K562 (cell line): ENCODE measurements at regions not wholly inside any gene's neighbourhood (a gene's known extent, or its start where the extent isn't known, plus 50 kb on each side); places are given as distances from the start of the nearest gene placed in this dataset.

Experiments
- ATAC-seq: fragments of 200-7000 bp; cut with Tn5 transposase; 3 replicates; pipeline ENCODE4 v1.9.1; 2020; ENCODE audit warnings: moderate library complexity
- BruUV-seq: library from RNA; stranded (reverse); fragments of 400-500 nt; replicated peaks from 2 replicates; lab custom pipeline; 2021; lab: Mats Ljungman, UMichigan
- CTCF ChIA-PET: fragments of 300-600 bp; formaldehyde crosslinking; extraction: SDS; loops from one replicate; lab custom pipeline; 2021; ENCODE audit warnings: low intra/inter-chr PET ratio; lab: Yijun Ruan, JAX
- POLR2A ChIA-PET: fragments of 300-600, 350-650 bp; sonication (Branson Sonifier 250); formaldehyde crosslinking; extraction: SDS; loops from one replicate; lab custom pipeline; 2021; ENCODE audit warnings: antibody characterized with exemption, inconsistent platforms; lab: Yijun Ruan, JAX
- DNase-seq, 4 experiments: peaks; one replicate each; pipeline versions ENCODE4 v3.0.0 to v3.0.0-alpha.2; 2011 to 2018; ENCODE audit warnings: low spot score in 3 of 4, mixed read lengths in 3 of 4; ENCODE audit errors: extremely low read depth in 1 of 4
- FAIRE-seq: peaks from 2 replicates; lab custom pipeline; 2011; peaks lifted over from hg19 to GRCh38; lab: Jason Lieb, UNC
- H2AFZ ChIP-seq: 2 replicates; pipeline ENCODE4 v1.6.0; 2011; ENCODE audit warnings: low read depth, low read length, control low read depth, inconsistent platforms
- H3K27ac ChIP-seq: fragments of 200-600 bp; 3 replicates; pipeline ENCODE4 v1.8.0; 2011; ENCODE audit warnings: low read depth, mild to moderate bottlenecking, control low read depth, inconsistent platforms, low read length, moderate library complexity, mixed read lengths; ENCODE audit errors: extremely low read depth
- H3K27me3 ChIP-seq, 2 experiments: fragments of 300-600 bp in 1 of 2; 2 replicates in 1 of 2; 3 replicates in 1 of 2; pipeline versions ENCODE4 v1.6.0 to v1.8.0; 2011; ENCODE audit warnings: inconsistent platforms in 2 of 2, low read length in 2 of 2, mild to moderate bottlenecking in 1 of 2, mixed read lengths in 1 of 2, moderate library complexity in 1 of 2; ENCODE audit not compliant: control insufficient read depth in 2 of 2, insufficient read depth in 2 of 2
- H3K36me3 ChIP-seq: fragments of 300-600 bp; 3 replicates; pipeline ENCODE4 v1.8.0; 2011; ENCODE audit warnings: mild to moderate bottlenecking, low read length, inconsistent platforms; ENCODE audit not compliant: control insufficient read depth, insufficient read depth
- H3K4me1 ChIP-seq, 2 experiments: fragments of 200-600 bp in 1 of 2; replicated peaks in 1 of 2; 2 replicates in 1 of 2; 3 replicates in 1 of 2; pipeline versions ENCODE4 v1.5.1 to v1.8.0; 2011; ENCODE audit warnings: inconsistent platforms in 2 of 2, low read length in 2 of 2, mild to moderate bottlenecking in 1 of 2, mixed read lengths in 1 of 2, moderate library complexity in 1 of 2; ENCODE audit not compliant: control insufficient read depth in 2 of 2, insufficient read depth in 2 of 2
- H3K4me2 ChIP-seq: 2 replicates; pipeline ENCODE4 v1.6.1; 2011; ENCODE audit warnings: low read length, control low read depth, inconsistent platforms, mixed read lengths; ENCODE audit not compliant: insufficient read depth
- H3K4me3 ChIP-seq: fragments of 200-600 bp; sonication (generic), shearing (Covaris generic); 2 replicates; pipeline ENCODE4 v1.5.1; 2016; ENCODE audit warnings: control low read depth, inconsistent platforms
- H3K79me2 ChIP-seq: fragments of 200-600 bp; 3 replicates; pipeline ENCODE4 v1.8.0; 2011; ENCODE audit warnings: low read length, inconsistent platforms; ENCODE audit not compliant: control insufficient read depth, insufficient read depth
- H3K9ac ChIP-seq, 2 experiments: 2 replicates each; pipeline versions ENCODE4 v1.6.0 to v1.6.1; 2011; ENCODE audit warnings: low read depth in 2 of 2, low read length in 2 of 2, control low read depth in 1 of 2, inconsistent platforms in 1 of 2, mild to moderate bottlenecking in 1 of 2, mixed read lengths in 1 of 2; ENCODE audit not compliant: insufficient read depth in 1 of 2
- H3K9me1 ChIP-seq: one replicate; pipeline ENCODE4 v1.6.0; 2011; ENCODE audit warnings: inconsistent platforms, mild to moderate bottlenecking, low read length, moderate library complexity; ENCODE audit not compliant: control insufficient read depth, insufficient read depth
- H3K9me3 ChIP-seq: replicated peaks from 2 replicates; pipeline ENCODE4 v1.5.1; 2011; ENCODE audit warnings: low read depth, low read length, inconsistent platforms; ENCODE audit not compliant: control insufficient read depth, insufficient read depth
- H4K20me1 ChIP-seq: replicated peaks from 2 replicates; pipeline ENCODE4 v1.6.1; 2011; ENCODE audit warnings: low read length, inconsistent platforms, mixed read lengths; ENCODE audit not compliant: control insufficient read depth, insufficient read depth
- EHMT2 ChIP-seq: fragments of 450-650 bp; IDR thresholded peaks from 2 replicates; pipeline ENCODE4 v1.6.1; 2018; ENCODE audit warnings: antibody characterized with exemption
- KAT7 ChIP-seq: sonication (generic); formaldehyde crosslinking; IDR thresholded peaks from 2 replicates; pipeline ENCODE4 v1.8.0; 2022; ENCODE audit warnings: missing genetic modification reagents, mild to moderate bottlenecking, borderline replicate concordance
- MED1 ChIP-seq: sonication (generic); formaldehyde crosslinking; IDR thresholded peaks from 2 replicates; pipeline ENCODE4 v1.8.1; 2023; ENCODE audit warnings: missing genetic modification reagents, borderline replicate concordance
- MXI1 ChIP-seq: IDR thresholded peaks from 2 replicates; pipeline ENCODE4 v1.6.1; 2011; ENCODE audit warnings: low read depth, mild to moderate bottlenecking, improper control_type of control experiment, low read length
- NR2C2 ChIP-seq, 2 experiments: fragments of 200-800 bp in 1 of 2; sonication (Bioruptor generic) in 1 of 2; sonication (generic) in 1 of 2; formaldehyde crosslinking in 1 of 2; IDR thresholded peaks; 2 replicates each; pipeline versions ENCODE4 v1.6.1 to v1.8.0; 2016 to 2022; ENCODE audit warnings: mild to moderate bottlenecking in 1 of 2, missing compliant biosample characterization in 1 of 2, missing genetic modification characterization in 1 of 2, missing genetic modification reagents in 1 of 2
- POU5F1 ChIP-seq: fragments of 150-350 bp; IDR thresholded peaks from 2 replicates; pipeline ENCODE4 v1.6.1; 2014; ENCODE audit warnings: borderline replicate concordance, low read length, low read depth, mild to moderate bottlenecking; ENCODE audit not compliant: partially characterized antibody
- PTBP1 ChIP-seq: fragments of 200-400 bp; formaldehyde crosslinking; IDR thresholded peaks from 2 replicates; pipeline ENCODE4 v1.6.1; 2017; ENCODE audit warnings: low read depth, low read length
- SREBF2 ChIP-seq: sonication (generic); formaldehyde crosslinking; IDR thresholded peaks from 2 replicates; pipeline ENCODE4 v1.4.0; 2020; ENCODE audit warnings: mild to moderate bottlenecking, missing genetic modification reagents
- ZBTB17 ChIP-seq: fragments of 450-650 bp; formaldehyde crosslinking; IDR thresholded peaks from 2 replicates; pipeline ENCODE4 v1.4.0; 2020; ENCODE audit warnings: mild to moderate bottlenecking
- WGBS: fragments of 100-300 bp; shearing (Covaris generic); methylation state at CpG from one replicate; pipeline ENCODE4 v1.1.6; 2016; ENCODE audit warnings: low coverage, mixed read lengths; ENCODE audit not compliant: insufficient coverage; ENCODE audit errors: missing lambda C conversion rate; 5-methylcytosine and 5-hydroxymethylcytosine counted together
- in situ Hi-C: fragments of 300-500 bp; cut with MboI; formaldehyde crosslinking; loops from 4 replicates; pipeline ENCODE4 v1.15.0; 2018; ENCODE audit warnings: inconsistent platforms, mixed read lengths
- intact Hi-C: fragments of 100-400 bp; cut with micrococcal nuclease; formaldehyde crosslinking; loops from 2 replicates; pipeline ENCODE4 v1.14.2; 2022
- TF ChIP-seq, protein P1 (sequence below): sonication (generic); formaldehyde crosslinking; IDR thresholded peaks from 2 replicates; pipeline ENCODE4 v1.8.1; 2023; ENCODE audit warnings: mild to moderate bottlenecking, missing genetic modification reagents
- TF ChIP-seq, protein P2 (sequence below): fragments of 450-650 bp; IDR thresholded peaks from 2 replicates; pipeline ENCODE4 v1.6.1; 2014; ENCODE audit warnings: low read depth, mild to moderate bottlenecking, moderate library complexity, borderline replicate concordance
- TF ChIP-seq, protein P3 (sequence below): fragments of 200-800 bp; sonication (Bioruptor generic); IDR thresholded peaks from 2 replicates; pipeline ENCODE4 v1.6.1; 2016; ENCODE audit warnings: missing genetic modification characterization, missing compliant biosample characterization

DNA sequence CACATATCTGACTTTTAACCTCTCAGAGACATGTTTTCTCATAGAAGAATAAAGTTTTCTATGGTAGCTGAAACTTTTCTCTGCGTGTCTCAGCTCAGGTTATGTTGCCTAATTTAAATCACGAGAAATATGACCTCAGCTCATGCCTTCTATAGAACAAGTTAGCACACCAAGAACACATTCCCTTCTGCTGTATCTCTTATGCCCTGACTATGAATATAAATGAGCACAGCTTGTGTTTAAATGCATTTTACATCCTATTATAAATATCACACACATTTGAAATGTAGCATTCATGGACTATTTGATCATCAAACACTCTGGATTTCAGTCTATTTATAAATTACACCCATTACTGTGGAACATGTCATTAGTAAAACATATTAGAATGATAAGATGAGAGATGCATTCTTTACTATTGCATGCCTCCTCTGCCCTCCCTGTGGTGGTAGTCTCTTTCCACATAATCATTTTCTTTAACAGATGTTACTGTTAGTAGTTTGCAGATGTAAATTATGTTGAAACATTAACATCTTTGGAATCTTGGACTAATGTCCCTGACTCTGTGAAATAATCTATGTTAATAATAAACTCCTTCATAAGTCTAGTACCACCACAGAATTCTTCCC, 2044.9 kb upstream of the PCDH20 start:
- no peaks in the 10 kb centered on the region for H3K9me1 ChIP-seq
- POLR2A ChIA-PET: no interaction called here
- no peak for DNase-seq
- no peaks in the 10 kb centered on the region for H3K4me1 ChIP-seq
- no peak overlapping the region for H3K9ac ChIP-seq
- no peak for ATAC-seq
- H3K9me3 ChIP-seq: no peaks in the 10 kb centered on the region
- WGBS: 0% methylated on average over 2 of the region's 2 CpGs
- H3K36me3 ChIP-seq: no peaks in the 10 kb centered on the region
- FAIRE-seq: no peak
- H3K27me3 ChIP-seq: no peaks in the 10 kb centered on the region
- no peaks in the 10 kb centered on the region for H3K79me2 ChIP-seq
- intact Hi-C loops (no loop called here), in situ Hi-C loops (no loop called here)
- CTCF ChIA-PET: no interaction called here
- no peak overlapping the region for H3K4me2 ChIP-seq
- H3K27ac ChIP-seq: no peak overlapping the region
- no peak overlapping the region for H2AFZ ChIP-seq
- BruUV-seq: no TSS peak
- no peak overlapping the region for H3K4me3 ChIP-seq
- no peaks in the 10 kb centered on the region for H4K20me1 ChIP-seq
- TF ChIP-seq, protein P1, sequence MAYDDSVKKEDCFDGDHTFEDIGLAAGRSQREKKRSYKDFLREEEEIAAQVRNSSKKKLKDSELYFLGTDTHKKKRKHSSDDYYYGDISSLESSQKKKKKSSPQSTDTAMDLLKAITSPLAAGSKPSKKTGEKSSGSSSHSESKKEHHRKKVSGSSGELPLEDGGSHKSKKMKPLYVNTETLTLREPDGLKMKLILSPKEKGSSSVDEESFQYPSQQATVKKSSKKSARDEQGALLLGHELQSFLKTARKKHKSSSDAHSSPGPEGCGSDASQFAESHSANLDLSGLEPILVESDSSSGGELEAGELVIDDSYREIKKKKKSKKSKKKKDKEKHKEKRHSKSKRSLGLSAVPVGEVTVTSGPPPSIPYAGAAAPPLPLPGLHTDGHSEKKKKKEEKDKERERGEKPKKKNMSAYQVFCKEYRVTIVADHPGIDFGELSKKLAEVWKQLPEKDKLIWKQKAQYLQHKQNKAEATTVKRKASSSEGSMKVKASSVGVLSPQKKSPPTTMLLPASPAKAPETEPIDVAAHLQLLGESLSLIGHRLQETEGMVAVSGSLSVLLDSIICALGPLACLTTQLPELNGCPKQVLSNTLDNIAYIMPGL (CRISPR knock-in tag): no peak
- TF ChIP-seq NR2C2 (CRISPR knock-in tag; IDR thresholded peaks at IDR 0.05): no peak
- no peak for TF ChIP-seq NR2C2 (tag; IDR thresholded peaks at IDR 0.05)
- TF ChIP-seq MXI1: no peak
- no peak for TF ChIP-seq KAT7 (CRISPR knock-in tag)
- no peak for TF ChIP-seq SREBF2
- no peak for TF ChIP-seq ZBTB17 (CRISPR knock-in tag)
- no peak for TF ChIP-seq MED1 (CRISPR knock-in tag)
- no peak for TF ChIP-seq EHMT2
- no peak for TF ChIP-seq POU5F1
- TF ChIP-seq, protein P2, sequence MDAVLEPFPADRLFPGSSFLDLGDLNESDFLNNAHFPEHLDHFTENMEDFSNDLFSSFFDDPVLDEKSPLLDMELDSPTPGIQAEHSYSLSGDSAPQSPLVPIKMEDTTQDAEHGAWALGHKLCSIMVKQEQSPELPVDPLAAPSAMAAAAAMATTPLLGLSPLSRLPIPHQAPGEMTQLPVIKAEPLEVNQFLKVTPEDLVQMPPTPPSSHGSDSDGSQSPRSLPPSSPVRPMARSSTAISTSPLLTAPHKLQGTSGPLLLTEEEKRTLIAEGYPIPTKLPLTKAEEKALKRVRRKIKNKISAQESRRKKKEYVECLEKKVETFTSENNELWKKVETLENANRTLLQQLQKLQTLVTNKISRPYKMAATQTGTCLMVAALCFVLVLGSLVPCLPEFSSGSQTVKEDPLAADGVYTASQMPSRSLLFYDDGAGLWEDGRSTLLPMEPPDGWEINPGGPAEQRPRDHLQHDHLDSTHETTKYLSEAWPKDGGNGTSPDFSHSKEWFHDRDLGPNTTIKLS: no peak
- TF ChIP-seq, protein P3, sequence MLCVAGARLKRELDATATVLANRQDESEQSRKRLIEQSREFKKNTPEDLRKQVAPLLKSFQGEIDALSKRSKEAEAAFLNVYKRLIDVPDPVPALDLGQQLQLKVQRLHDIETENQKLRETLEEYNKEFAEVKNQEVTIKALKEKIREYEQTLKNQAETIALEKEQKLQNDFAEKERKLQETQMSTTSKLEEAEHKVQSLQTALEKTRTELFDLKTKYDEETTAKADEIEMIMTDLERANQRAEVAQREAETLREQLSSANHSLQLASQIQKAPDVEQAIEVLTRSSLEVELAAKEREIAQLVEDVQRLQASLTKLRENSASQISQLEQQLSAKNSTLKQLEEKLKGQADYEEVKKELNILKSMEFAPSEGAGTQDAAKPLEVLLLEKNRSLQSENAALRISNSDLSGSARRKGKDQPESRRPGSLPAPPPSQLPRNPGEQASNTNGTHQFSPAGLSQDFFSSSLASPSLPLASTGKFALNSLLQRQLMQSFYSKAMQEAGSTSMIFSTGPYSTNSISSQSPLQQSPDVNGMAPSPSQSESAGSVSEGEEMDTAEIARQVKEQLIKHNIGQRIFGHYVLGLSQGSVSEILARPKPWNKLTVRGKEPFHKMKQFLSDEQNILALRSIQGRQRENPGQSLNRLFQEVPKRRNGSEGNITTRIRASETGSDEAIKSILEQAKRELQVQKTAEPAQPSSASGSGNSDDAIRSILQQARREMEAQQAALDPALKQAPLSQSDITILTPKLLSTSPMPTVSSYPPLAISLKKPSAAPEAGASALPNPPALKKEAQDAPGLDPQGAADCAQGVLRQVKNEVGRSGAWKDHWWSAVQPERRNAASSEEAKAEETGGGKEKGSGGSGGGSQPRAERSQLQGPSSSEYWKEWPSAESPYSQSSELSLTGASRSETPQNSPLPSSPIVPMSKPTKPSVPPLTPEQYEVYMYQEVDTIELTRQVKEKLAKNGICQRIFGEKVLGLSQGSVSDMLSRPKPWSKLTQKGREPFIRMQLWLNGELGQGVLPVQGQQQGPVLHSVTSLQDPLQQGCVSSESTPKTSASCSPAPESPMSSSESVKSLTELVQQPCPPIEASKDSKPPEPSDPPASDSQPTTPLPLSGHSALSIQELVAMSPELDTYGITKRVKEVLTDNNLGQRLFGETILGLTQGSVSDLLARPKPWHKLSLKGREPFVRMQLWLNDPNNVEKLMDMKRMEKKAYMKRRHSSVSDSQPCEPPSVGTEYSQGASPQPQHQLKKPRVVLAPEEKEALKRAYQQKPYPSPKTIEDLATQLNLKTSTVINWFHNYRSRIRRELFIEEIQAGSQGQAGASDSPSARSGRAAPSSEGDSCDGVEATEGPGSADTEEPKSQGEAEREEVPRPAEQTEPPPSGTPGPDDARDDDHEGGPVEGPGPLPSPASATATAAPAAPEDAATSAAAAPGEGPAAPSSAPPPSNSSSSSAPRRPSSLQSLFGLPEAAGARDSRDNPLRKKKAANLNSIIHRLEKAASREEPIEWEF (CRISPR knock-in tag): no peak
- TF ChIP-seq PTBP1: no peak
